Prostate gland (tissue), 2 donors: ENCODE measurements at regions not wholly inside any gene's neighbourhood (a gene's known extent, or its start where the extent isn't known, plus 50 kb on each side); places are given as distances from the start of the nearest gene placed in this dataset.

Experiments
- POLR2A ChIP-seq: fragments of 450-650 bp; IDR thresholded peaks from one replicate; pipeline ENCODE4 v1.6.1; 2016; ENCODE audit warnings: antibody characterized with exemption, mild to moderate bottlenecking
- TF ChIP-seq, protein P1 (sequence below), 4 experiments: fragments of 200-600 bp in 2 of 4; fragments of 450-650 bp in 2 of 4; sonication (generic) in 2 of 4; IDR thresholded peaks; 1 replicate in 3 of 4; 2 replicates in 1 of 4; pipeline ENCODE4 v1.5.1; 2016 to 2019; ENCODE audit warnings: antibody characterized with exemption in 4 of 4, mild to moderate bottlenecking in 2 of 4, moderate library complexity in 2 of 4

DNA sequence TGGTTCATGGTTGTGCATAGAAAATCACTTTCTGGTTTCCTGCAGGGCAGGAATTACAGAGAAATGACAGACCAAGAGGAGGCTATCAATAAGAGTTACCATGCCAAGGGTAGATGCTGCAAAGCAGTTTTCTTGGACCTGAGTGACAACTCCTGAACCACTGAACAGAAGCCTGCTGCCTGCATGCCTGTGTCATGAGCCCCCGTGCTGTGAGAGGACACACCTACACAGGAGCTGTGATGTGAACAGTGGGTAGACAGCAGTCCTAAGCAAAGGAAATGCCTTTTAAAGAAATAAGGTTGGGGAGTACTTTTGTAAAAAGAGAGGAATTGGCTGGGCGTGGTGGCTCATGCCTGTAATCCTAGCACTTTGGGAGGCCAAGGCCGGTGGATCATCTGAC is 54.2 kb upstream of the CREB1 start:
- TF ChIP-seq, protein P1, sequence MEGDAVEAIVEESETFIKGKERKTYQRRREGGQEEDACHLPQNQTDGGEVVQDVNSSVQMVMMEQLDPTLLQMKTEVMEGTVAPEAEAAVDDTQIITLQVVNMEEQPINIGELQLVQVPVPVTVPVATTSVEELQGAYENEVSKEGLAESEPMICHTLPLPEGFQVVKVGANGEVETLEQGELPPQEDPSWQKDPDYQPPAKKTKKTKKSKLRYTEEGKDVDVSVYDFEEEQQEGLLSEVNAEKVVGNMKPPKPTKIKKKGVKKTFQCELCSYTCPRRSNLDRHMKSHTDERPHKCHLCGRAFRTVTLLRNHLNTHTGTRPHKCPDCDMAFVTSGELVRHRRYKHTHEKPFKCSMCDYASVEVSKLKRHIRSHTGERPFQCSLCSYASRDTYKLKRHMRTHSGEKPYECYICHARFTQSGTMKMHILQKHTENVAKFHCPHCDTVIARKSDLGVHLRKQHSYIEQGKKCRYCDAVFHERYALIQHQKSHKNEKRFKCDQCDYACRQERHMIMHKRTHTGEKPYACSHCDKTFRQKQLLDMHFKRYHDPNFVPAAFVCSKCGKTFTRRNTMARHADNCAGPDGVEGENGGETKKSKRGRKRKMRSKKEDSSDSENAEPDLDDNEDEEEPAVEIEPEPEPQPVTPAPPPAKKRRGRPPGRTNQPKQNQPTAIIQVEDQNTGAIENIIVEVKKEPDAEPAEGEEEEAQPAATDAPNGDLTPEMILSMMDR (IDR thresholded peaks at IDR 0.05) = no peak
- no peak for TF ChIP-seq POLR2A
